Endothelial cell of umbilical vein (primary cell): ENCODE measurements at regions not wholly inside any gene's neighbourhood (a gene's known extent, or its start where the extent isn't known, plus 50 kb on each side); places are given as distances from the start of the nearest gene placed in this dataset.

Source experiments
- BruUV-seq: library from RNA; stranded (reverse); fragments of 400-500 nt; replicated peaks from 2 replicates; lab custom pipeline; 2021; lab: Mats Ljungman, UMichigan
- CTCF ChIA-PET: fragments of 300-600, 350-600 bp; sonication (Branson Sonifier 250); formaldehyde crosslinking; loops from one replicate; lab custom pipeline; 2021; ENCODE audit warnings: antibody characterized with exemption, inconsistent platforms; lab: Charles Lee
- POLR2A ChIA-PET: fragments of 300-600, 350-600 bp; sonication (Branson Sonifier 250); formaldehyde crosslinking; loops from one replicate; lab custom pipeline; 2021; ENCODE audit warnings: antibody characterized with exemption, inconsistent platforms; lab: Charles Lee
- DNase-seq: peaks from one replicate; pipeline ENCODE4 v3.0.0-alpha.2; 2011; ENCODE audit warnings: low read depth, low spot score
- FAIRE-seq: peaks from 2 replicates; lab custom pipeline; 2011; peaks lifted over from hg19 to GRCh38; lab: Jason Lieb, UNC
- H2AFZ ChIP-seq: 2 replicates; pipeline ENCODE4 v1.6.0; 2012; ENCODE audit warnings: low read depth, low read length, control low read depth, inconsistent platforms
- H3K27ac ChIP-seq: 2 replicates; pipeline ENCODE4 v1.5.1; 2011; ENCODE audit warnings: low read depth, mild to moderate bottlenecking, control low read depth, low read length, moderate library complexity; ENCODE audit not compliant: insufficient read depth
- H3K27me3 ChIP-seq, 2 experiments: 2 replicates each; pipeline versions ENCODE4 v1.6.0 to v1.6.1; 2011; ENCODE audit warnings: low read length in 2 of 2, mixed read lengths in 1 of 2; ENCODE audit not compliant: control insufficient read depth in 2 of 2, insufficient read depth in 2 of 2
- H3K36me3 ChIP-seq, 2 experiments: 2 replicates in 1 of 2; 3 replicates in 1 of 2; pipeline ENCODE4 v1.5.1; 2011; ENCODE audit warnings: low read length in 2 of 2, mild to moderate bottlenecking in 1 of 2, moderate library complexity in 1 of 2; ENCODE audit not compliant: control insufficient read depth in 2 of 2, insufficient read depth in 2 of 2; ENCODE audit errors: extremely low read depth in 1 of 2
- H3K4me1 ChIP-seq: 3 replicates; pipeline ENCODE4 v1.5.1; 2011; ENCODE audit warnings: mild to moderate bottlenecking, low read length; ENCODE audit not compliant: control insufficient read depth, insufficient read depth; ENCODE audit errors: extremely low read depth
- H3K4me2 ChIP-seq: 2 replicates; pipeline ENCODE4 v1.6.1; 2011; ENCODE audit warnings: low read length, control low read depth, mixed read lengths; ENCODE audit not compliant: insufficient read depth
- H3K4me3 ChIP-seq, 3 experiments: fragments of 200-600 bp in 1 of 3; sonication (generic), shearing (Covaris generic) in 1 of 3; replicated peaks in 1 of 3; 2 replicates each; pipeline ENCODE4 v1.5.1; 2011 to 2016; ENCODE audit warnings: control low read depth in 3 of 3, low read length in 3 of 3, mild to moderate bottlenecking in 2 of 3, inconsistent platforms in 1 of 3, low read depth in 1 of 3, moderate library complexity in 1 of 3; ENCODE audit not compliant: insufficient read depth in 1 of 3
- H3K79me2 ChIP-seq: 2 replicates; pipeline ENCODE4 v1.6.0; 2012; ENCODE audit warnings: low read length, inconsistent platforms; ENCODE audit not compliant: control insufficient read depth, insufficient read depth
- H3K9ac ChIP-seq: replicated peaks from 2 replicates; pipeline ENCODE3; 2011; ENCODE audit warnings: low read length, control low read depth; ENCODE audit not compliant: insufficient read depth; ENCODE audit errors: extremely low read depth
- H3K9me1 ChIP-seq: replicated peaks from 3 replicates; pipeline ENCODE4 v1.6.0; 2011; ENCODE audit warnings: mild to moderate bottlenecking, low read length; ENCODE audit not compliant: control insufficient read depth, insufficient read depth; ENCODE audit errors: extremely low read depth
- H3K9me3 ChIP-seq: replicated peaks from 2 replicates; pipeline ENCODE4 v1.5.1; 2012; ENCODE audit warnings: low read length, inconsistent platforms; ENCODE audit not compliant: control insufficient read depth, insufficient read depth
- H4K20me1 ChIP-seq: replicated peaks from 2 replicates; pipeline ENCODE3; 2011; ENCODE audit warnings: mild to moderate bottlenecking, low read length; ENCODE audit not compliant: control insufficient read depth, insufficient read depth; ENCODE audit errors: extremely low read depth
- EZH2 ChIP-seq: IDR thresholded peaks from 2 replicates; pipeline ENCODE4 v1.6.1; 2012; ENCODE audit warnings: borderline replicate concordance, low read depth, mild to moderate bottlenecking, moderate library complexity, low read length, inconsistent platforms; ENCODE audit not compliant: severe bottlenecking
- FOS ChIP-seq: IDR thresholded peaks from 2 replicates; pipeline ENCODE4 v1.6.1; 2011; ENCODE audit warnings: mild to moderate bottlenecking, low read length, moderate library complexity, borderline replicate concordance; ENCODE audit not compliant: insufficient read depth
- GATA2 ChIP-seq: IDR thresholded peaks from 2 replicates; pipeline ENCODE4 v1.7.0; 2011; ENCODE audit warnings: low read depth, mild to moderate bottlenecking, moderate library complexity, mixed read lengths, low read length; ENCODE audit not compliant: insufficient read length, insufficient read depth
- JUN ChIP-seq: IDR thresholded peaks from 2 replicates; pipeline ENCODE4 v1.6.1; 2011; ENCODE audit warnings: borderline replicate concordance, low read depth; ENCODE audit not compliant: insufficient read length, insufficient read depth
- MAX ChIP-seq: IDR thresholded peaks from 2 replicates; pipeline ENCODE4 v1.6.1; 2011; ENCODE audit not compliant: insufficient read depth, insufficient read length
- MYC ChIP-seq: IDR thresholded peaks from one replicate; pipeline ENCODE4 v1.6.1; 2011; ENCODE audit warnings: mild to moderate bottlenecking, low read depth, low read length
- POLR2A ChIP-seq: IDR thresholded peaks from 2 replicates; pipeline ENCODE4 v1.6.1; 2012; ENCODE audit warnings: low read depth, mild to moderate bottlenecking, control low read depth, low read length
- POLR2AphosphoS5 ChIP-seq: IDR thresholded peaks from 2 replicates; pipeline ENCODE4 v1.6.1; 2012; ENCODE audit warnings: low read depth, mild to moderate bottlenecking, control low read depth, low read length, moderate library complexity; ENCODE audit not compliant: insufficient read depth
- dilution Hi-C: fragments of 300-500 bp; cut with MboI; formaldehyde crosslinking; loops from one replicate; pipeline ENCODE4 v1.15.0; 2019; ENCODE audit warnings: low sequenced_read_pairs; ENCODE audit not compliant: extremely low pct_ligation_motif_present
- intact Hi-C: fragments of 100-400 bp; cut with micrococcal nuclease; formaldehyde crosslinking; loops from one replicate; pipeline ENCODE4 v1.10.0; 2022
- TF ChIP-seq, protein P1 (sequence below), 2 donors: IDR thresholded peaks; 1 replicate in 1 of 2; 2 replicates in 1 of 2; pipeline ENCODE4 v1.5.1; 2011; ENCODE audit warnings: low read length in 2 of 2, mild to moderate bottlenecking in 2 of 2, moderate library complexity in 2 of 2, control low read depth in 1 of 2, inconsistent platforms in 1 of 2, low read depth in 1 of 2; ENCODE audit not compliant: insufficient read depth in 1 of 2; ENCODE audit errors: extremely low read depth in 1 of 2

GRCh38 chr7:69017208-69017607 is 581.1 kb upstream of the AUTS2 start:
- H3K27ac ChIP-seq = no peak overlapping the region
- ChIA-PET POLR2A (no interaction called here), CTCF (no interaction called here)
- no peaks in the 10 kb centered on the region for H4K20me1 ChIP-seq
- DNase-seq = no peak
- H3K9me1 ChIP-seq = no peaks in the 10 kb centered on the region
- no peaks in the 10 kb centered on the region for H3K4me1 ChIP-seq
- dilution Hi-C loops = no loop called here
- no peak for FAIRE-seq
- TF ChIP-seq, protein P1, sequence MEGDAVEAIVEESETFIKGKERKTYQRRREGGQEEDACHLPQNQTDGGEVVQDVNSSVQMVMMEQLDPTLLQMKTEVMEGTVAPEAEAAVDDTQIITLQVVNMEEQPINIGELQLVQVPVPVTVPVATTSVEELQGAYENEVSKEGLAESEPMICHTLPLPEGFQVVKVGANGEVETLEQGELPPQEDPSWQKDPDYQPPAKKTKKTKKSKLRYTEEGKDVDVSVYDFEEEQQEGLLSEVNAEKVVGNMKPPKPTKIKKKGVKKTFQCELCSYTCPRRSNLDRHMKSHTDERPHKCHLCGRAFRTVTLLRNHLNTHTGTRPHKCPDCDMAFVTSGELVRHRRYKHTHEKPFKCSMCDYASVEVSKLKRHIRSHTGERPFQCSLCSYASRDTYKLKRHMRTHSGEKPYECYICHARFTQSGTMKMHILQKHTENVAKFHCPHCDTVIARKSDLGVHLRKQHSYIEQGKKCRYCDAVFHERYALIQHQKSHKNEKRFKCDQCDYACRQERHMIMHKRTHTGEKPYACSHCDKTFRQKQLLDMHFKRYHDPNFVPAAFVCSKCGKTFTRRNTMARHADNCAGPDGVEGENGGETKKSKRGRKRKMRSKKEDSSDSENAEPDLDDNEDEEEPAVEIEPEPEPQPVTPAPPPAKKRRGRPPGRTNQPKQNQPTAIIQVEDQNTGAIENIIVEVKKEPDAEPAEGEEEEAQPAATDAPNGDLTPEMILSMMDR (IDR thresholded peaks at IDR 0.05; ENCODE audit: extremely low read depth in 1 of 2, insufficient read depth in 1 of 2, low read depth in 1 of 2, low read length in 2 of 2) = no peak
- no peak for TF ChIP-seq JUN
- TF ChIP-seq POLR2AphosphoS5 = no peak
- no peak for TF ChIP-seq MYC
- no peak for TF ChIP-seq GATA2
- no peak for TF ChIP-seq POLR2A
- TF ChIP-seq MAX = no peak
- TF ChIP-seq EZH2 = no peak
- TF ChIP-seq FOS = no peak
- BruUV-seq = no TSS peak
- intact Hi-C loops = no loop called here
- no peak overlapping the region for H2AFZ ChIP-seq
- peaks cover 5% of the 10 kb centered on the region for H3K9me3 ChIP-seq
- no peaks in the 10 kb centered on the region for H3K79me2 ChIP-seq
- no peak overlapping the region for H3K4me3 ChIP-seq
- no peaks in the 10 kb centered on the region for H3K27me3 ChIP-seq
- no peaks in the 10 kb centered on the region for H3K36me3 ChIP-seq
- no peak overlapping the region for H3K4me2 ChIP-seq
- no peak overlapping the region for H3K9ac ChIP-seq
